ENCODE measurements at regions not wholly inside any gene's neighbourhood (a gene's known extent, or its start where the extent isn't known, plus 50 kb on each side); places are given as distances from the start of the nearest gene placed in this dataset.

- no peaks in the 10 kb centered on the region for H3K4me1 ChIP-seq (ENCODE audit: control extremely low read depth in 1 of 4, control insufficient read depth in 4 of 4, insufficient read depth in 4 of 4, low read length in 3 of 4)
- ChIA-PET CTCF (no interaction called here), POLR2A (no interaction called here)
- no peak for DNase-seq
- H3K27me3 ChIP-seq (replicated peaks in 2 of 5; ENCODE audit: control insufficient read depth in 4 of 5, insufficient read depth in 5 of 5, low read length in 4 of 5) = peaks cover 0 to 5% (median 2%) of the 10 kb centered on the region in 5 experiments
- no peak overlapping the region for H3K27ac ChIP-seq (ENCODE audit: insufficient read depth in 1 of 2, low read depth in 1 of 2, low read length in 2 of 2, poor library complexity in 1 of 2, severe bottlenecking in 2 of 2)
- H3K4me3 ChIP-seq (ENCODE audit: control insufficient read depth in 1 of 7, extremely low read depth in 1 of 7, insufficient read depth in 4 of 7, low read depth in 2 of 7, low read length in 6 of 7) = no peak overlapping the region
- no peaks in the 10 kb centered on the region for H3K36me3 ChIP-seq (ENCODE audit: control insufficient read depth in 4 of 4, insufficient read depth in 4 of 4, low read length in 3 of 4)
- 94% methylated on average over 2 of the region's 5 CpGs for whole genome bisulfite sequencing (ENCODE audit: insufficient coverage)
- no peaks in the 10 kb centered on the region for H3K9me3 ChIP-seq (ENCODE audit: control extremely low read depth in 1 of 5, control insufficient read depth in 4 of 5, insufficient read depth in 2 of 5, low read depth in 1 of 5, low read length in 4 of 5)
Observed at GRCh38 chr2:129212299-129212958, 767.0 kb upstream of the RAB6C start.

GRCh38 chr2:129224022-129224421, 755.4 kb upstream of the RAB6C start:
- Histone ChIP-seq H3K4me1 (ENCODE audit: control extremely low read depth in 1 of 4, control insufficient read depth in 4 of 4, insufficient read depth in 4 of 4, low read length in 3 of 4) (no peaks in the 10 kb centered on the region), H3K9me3 (ENCODE audit: control extremely low read depth in 1 of 5, control insufficient read depth in 4 of 5, insufficient read depth in 2 of 5, low read depth in 1 of 5, low read length in 4 of 5) (no peaks in the 10 kb centered on the region), H3K4me3 (ENCODE audit: control insufficient read depth in 1 of 7, extremely low read depth in 1 of 7, insufficient read depth in 4 of 7, low read depth in 2 of 7, low read length in 6 of 7) (no peak overlapping the region), H3K27me3 (replicated peaks in 2 of 5; ENCODE audit: control insufficient read depth in 4 of 5, insufficient read depth in 5 of 5, low read length in 4 of 5) (peaks cover 0 to 3% (median 0%) of the 10 kb centered on the region in 5 experiments), H3K27ac (ENCODE audit: insufficient read depth in 1 of 2, low read depth in 1 of 2, low read length in 2 of 2, poor library complexity in 1 of 2, severe bottlenecking in 2 of 2) (no peak overlapping the region), H3K36me3 (ENCODE audit: control insufficient read depth in 4 of 4, insufficient read depth in 4 of 4, low read length in 3 of 4) (no peaks in the 10 kb centered on the region)
- no peak for DNase-seq
- ChIA-PET CTCF (no interaction called here), POLR2A (no interaction called here)
- WGBS (ENCODE audit: insufficient coverage) = 96% methylated on average over 8 of the region's 10 CpGs

GRCh38 chr2:129224486-129224885, 755.0 kb upstream of the RAB6C start:
- H3K27ac ChIP-seq (ENCODE audit: insufficient read depth in 1 of 2, low read depth in 1 of 2, low read length in 2 of 2, poor library complexity in 1 of 2, severe bottlenecking in 2 of 2) = no peak overlapping the region
- POLR2A ChIA-PET = no interaction called here
- CTCF ChIA-PET = no interaction called here
- peaks cover 0 to 3% (median 0%) of the 10 kb centered on the region in 5 experiments for H3K27me3 ChIP-seq (replicated peaks in 2 of 5; ENCODE audit: control insufficient read depth in 4 of 5, insufficient read depth in 5 of 5, low read length in 4 of 5)
- H3K4me3 ChIP-seq (ENCODE audit: control insufficient read depth in 1 of 7, extremely low read depth in 1 of 7, insufficient read depth in 4 of 7, low read depth in 2 of 7, low read length in 6 of 7) = no peak overlapping the region
- 84% methylated on average over 3 of the region's 3 CpGs for WGBS (ENCODE audit: insufficient coverage)
- H3K9me3 ChIP-seq (ENCODE audit: control extremely low read depth in 1 of 5, control insufficient read depth in 4 of 5, insufficient read depth in 2 of 5, low read depth in 1 of 5, low read length in 4 of 5) = no peaks in the 10 kb centered on the region
- DNase-seq = no peak
- H3K4me1 ChIP-seq (ENCODE audit: control extremely low read depth in 1 of 4, control insufficient read depth in 4 of 4, insufficient read depth in 4 of 4, low read length in 3 of 4) = no peaks in the 10 kb centered on the region
- no peaks in the 10 kb centered on the region for H3K36me3 ChIP-seq (ENCODE audit: control insufficient read depth in 4 of 4, insufficient read depth in 4 of 4, low read length in 3 of 4)

DNA sequence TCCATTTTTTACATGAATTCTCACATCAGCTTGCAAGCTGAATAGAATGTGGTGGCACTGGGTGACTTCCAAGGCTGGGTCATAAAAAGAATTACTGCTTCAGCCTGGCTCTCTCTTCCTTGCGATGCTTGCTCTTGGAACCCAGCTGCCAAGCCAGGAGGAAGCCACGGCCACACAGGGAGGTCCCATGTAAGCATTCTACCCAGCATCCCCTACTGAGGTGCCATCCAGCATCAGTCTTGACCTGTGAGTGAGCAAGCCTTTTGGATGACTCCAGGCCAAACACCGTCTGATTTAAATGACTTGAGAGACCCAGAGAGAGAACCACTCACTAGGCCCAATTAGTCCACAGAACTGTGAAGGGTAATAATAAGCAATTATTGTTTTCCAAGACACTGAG, 750.3 kb upstream of the RAB6C start:
- Histone ChIP-seq H3K4me3 (ENCODE audit: control insufficient read depth in 1 of 7, extremely low read depth in 1 of 7, insufficient read depth in 4 of 7, low read depth in 2 of 7, low read length in 6 of 7) (no peak overlapping the region), H3K4me1 (ENCODE audit: control extremely low read depth in 1 of 4, control insufficient read depth in 4 of 4, insufficient read depth in 4 of 4, low read length in 3 of 4) (no peaks in the 10 kb centered on the region), H3K9me3 (ENCODE audit: control extremely low read depth in 1 of 5, control insufficient read depth in 4 of 5, insufficient read depth in 2 of 5, low read depth in 1 of 5, low read length in 4 of 5) (no peaks in the 10 kb centered on the region), H3K27ac (ENCODE audit: insufficient read depth in 1 of 2, low read depth in 1 of 2, low read length in 2 of 2, poor library complexity in 1 of 2, severe bottlenecking in 2 of 2) (no peak overlapping the region), H3K36me3 (ENCODE audit: control insufficient read depth in 4 of 4, insufficient read depth in 4 of 4, low read length in 3 of 4) (no peaks in the 10 kb centered on the region), H3K27me3 (replicated peaks in 2 of 5; ENCODE audit: control insufficient read depth in 4 of 5, insufficient read depth in 5 of 5, low read length in 4 of 5) (peaks cover 0 to 5% (median 0%) of the 10 kb centered on the region in 5 experiments)
- no peak for DNase-seq
- POLR2A ChIA-PET = no interaction called here
- CTCF ChIA-PET = no interaction called here
- 50% methylated on average over 2 of the region's 3 CpGs for WGBS (ENCODE audit: insufficient coverage)

- no peak overlapping the region for H3K4me3 ChIP-seq (ENCODE audit: control insufficient read depth in 1 of 7, extremely low read depth in 1 of 7, insufficient read depth in 4 of 7, low read depth in 2 of 7, low read length in 6 of 7)
- no peaks in the 10 kb centered on the region for H3K4me1 ChIP-seq (ENCODE audit: control extremely low read depth in 1 of 4, control insufficient read depth in 4 of 4, insufficient read depth in 4 of 4, low read length in 3 of 4)
- H3K27ac ChIP-seq (ENCODE audit: insufficient read depth in 1 of 2, low read depth in 1 of 2, low read length in 2 of 2, poor library complexity in 1 of 2, severe bottlenecking in 2 of 2) = no peak overlapping the region
- 98% methylated on average over 7 of the region's 7 CpGs for WGBS (ENCODE audit: insufficient coverage)
- H3K27me3 ChIP-seq (replicated peaks in 2 of 5; ENCODE audit: control insufficient read depth in 4 of 5, insufficient read depth in 5 of 5, low read length in 4 of 5) = peaks cover 0 to 5% (median 0%) of the 10 kb centered on the region in 5 experiments
- POLR2A ChIA-PET = no interaction called here
- H3K9me3 ChIP-seq (ENCODE audit: control extremely low read depth in 1 of 5, control insufficient read depth in 4 of 5, insufficient read depth in 2 of 5, low read depth in 1 of 5, low read length in 4 of 5) = no peaks in the 10 kb centered on the region
- DNase-seq = no peak
- H3K36me3 ChIP-seq (ENCODE audit: control insufficient read depth in 4 of 4, insufficient read depth in 4 of 4, low read length in 3 of 4) = no peaks in the 10 kb centered on the region
- CTCF ChIA-PET = no interaction called here
Observed at GRCh38 chr2:129229830-129230441, 749.5 kb upstream of the RAB6C start.

GRCh38 chr2:129231924-129232323, 747.5 kb upstream of the RAB6C start:
- Histone ChIP-seq H3K9me3 (ENCODE audit: control extremely low read depth in 1 of 5, control insufficient read depth in 4 of 5, insufficient read depth in 2 of 5, low read depth in 1 of 5, low read length in 4 of 5) (peaks cover 0 to 2% (median 0%) of the 10 kb centered on the region in 5 experiments), H3K27ac (ENCODE audit: insufficient read depth in 1 of 2, low read depth in 1 of 2, low read length in 2 of 2, poor library complexity in 1 of 2, severe bottlenecking in 2 of 2) (no peak overlapping the region), H3K4me3 (ENCODE audit: control insufficient read depth in 1 of 7, extremely low read depth in 1 of 7, insufficient read depth in 4 of 7, low read depth in 2 of 7, low read length in 6 of 7) (no peak overlapping the region), H3K4me1 (ENCODE audit: control extremely low read depth in 1 of 4, control insufficient read depth in 4 of 4, insufficient read depth in 4 of 4, low read length in 3 of 4) (no peaks in the 10 kb centered on the region), H3K36me3 (ENCODE audit: control insufficient read depth in 4 of 4, insufficient read depth in 4 of 4, low read length in 3 of 4) (no peaks in the 10 kb centered on the region), H3K27me3 (replicated peaks in 2 of 5; ENCODE audit: control insufficient read depth in 4 of 5, insufficient read depth in 5 of 5, low read length in 4 of 5) (peaks cover 0 to 2% (median 0%) of the 10 kb centered on the region in 5 experiments)
- no peak for DNase-seq
- CTCF ChIA-PET = no interaction called here
- POLR2A ChIA-PET = no interaction called here
- WGBS (ENCODE audit: insufficient coverage) = 85% methylated on average over 4 of the region's 7 CpGs

GRCh38 chr2:129233166-129233565, 746.3 kb upstream of the RAB6C start:
- Histone ChIP-seq H3K4me1 (ENCODE audit: control extremely low read depth in 1 of 4, control insufficient read depth in 4 of 4, insufficient read depth in 4 of 4, low read length in 3 of 4) (peaks cover 0 to 2% (median 0%) of the 10 kb centered on the region in 4 experiments), H3K27ac (ENCODE audit: insufficient read depth in 1 of 2, low read depth in 1 of 2, low read length in 2 of 2, poor library complexity in 1 of 2, severe bottlenecking in 2 of 2) (no peak overlapping the region), H3K27me3 (replicated peaks in 2 of 5; ENCODE audit: control insufficient read depth in 4 of 5, insufficient read depth in 5 of 5, low read length in 4 of 5) (peaks cover 0 to 2% (median 0%) of the 10 kb centered on the region in 5 experiments), H3K4me3 (ENCODE audit: control insufficient read depth in 1 of 7, extremely low read depth in 1 of 7, insufficient read depth in 4 of 7, low read depth in 2 of 7, low read length in 6 of 7) (no peak overlapping the region), H3K36me3 (ENCODE audit: control insufficient read depth in 4 of 4, insufficient read depth in 4 of 4, low read length in 3 of 4) (no peaks in the 10 kb centered on the region), H3K9me3 (ENCODE audit: control extremely low read depth in 1 of 5, control insufficient read depth in 4 of 5, insufficient read depth in 2 of 5, low read depth in 1 of 5, low read length in 4 of 5) (peaks cover 0 to 2% (median 0%) of the 10 kb centered on the region in 5 experiments)
- no peak for DNase-seq
- 87% methylated on average over 9 of the region's 9 CpGs for WGBS (ENCODE audit: insufficient coverage)
- ChIA-PET POLR2A (no interaction called here), CTCF (no interaction called here)
